Occipital lobe (tissue), 1 donor: ENCODE measurements at regions not wholly inside any gene's neighbourhood (a gene's known extent, or its start where the extent isn't known, plus 50 kb on each side); places are given as distances from the start of the nearest gene placed in this dataset.
"Not testable (repeated sequence)": the region's sequence is repeated elsewhere in the genome, so short reads cannot be mapped to it uniquely, and the experiment has no call there.

Experiments
- DNase-seq: peaks from one replicate; lab custom pipeline; 2025; lab: John Stamatoyannopoulos, UW

DNA sequence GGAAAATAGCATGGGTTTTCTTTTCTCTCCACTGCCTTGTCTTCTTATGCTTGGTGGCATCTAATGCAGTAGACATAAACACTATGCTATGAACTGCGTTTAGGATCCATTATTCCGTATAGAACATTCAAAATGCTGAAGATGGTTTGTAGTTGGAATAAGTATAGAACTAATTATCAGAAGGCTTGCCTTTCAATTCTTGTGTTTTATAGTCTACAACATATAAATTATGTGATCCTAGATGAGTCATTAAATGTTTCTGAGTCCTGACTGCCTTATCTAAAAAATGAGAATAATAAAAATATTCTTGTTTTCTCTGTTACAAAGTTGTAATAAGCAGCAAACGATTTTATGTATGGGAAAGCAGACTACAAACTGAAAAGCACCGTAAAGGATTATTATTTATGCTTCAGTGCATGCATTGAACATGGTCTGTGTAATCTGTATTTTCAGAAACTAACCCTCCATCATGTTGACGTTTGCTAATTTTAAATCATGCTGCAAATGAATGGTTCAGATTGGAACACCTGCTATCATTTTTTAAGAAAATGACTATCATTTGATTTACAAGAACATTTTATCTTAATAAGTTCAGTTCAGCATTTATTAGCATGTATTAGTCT, 335.9 kb upstream of the AADAT start:
- no peak for DNase-seq

GRCh38 chr4:170425040-170425439, 335.3 kb upstream of the AADAT start:
- DNase-seq = no peak

GRCh38 chr4:170423137-170423536, 333.4 kb upstream of the AADAT start:
- no peak for DNase-seq

- DNase-seq = no peak
Measured at GRCh38 chr4:170420255-170420693, 330.5 kb upstream of the AADAT start.

- DNase-seq = no peak
Measured at GRCh38 chr4:170414961-170415360, 325.2 kb upstream of the AADAT start.

- no peak for DNase-seq
Measured at GRCh38 chr4:170414360-170414759, 324.6 kb upstream of the AADAT start.

- DNase-seq = no peak
Measured at GRCh38 chr4:170413951-170414350, 324.2 kb upstream of the AADAT start.

DNA sequence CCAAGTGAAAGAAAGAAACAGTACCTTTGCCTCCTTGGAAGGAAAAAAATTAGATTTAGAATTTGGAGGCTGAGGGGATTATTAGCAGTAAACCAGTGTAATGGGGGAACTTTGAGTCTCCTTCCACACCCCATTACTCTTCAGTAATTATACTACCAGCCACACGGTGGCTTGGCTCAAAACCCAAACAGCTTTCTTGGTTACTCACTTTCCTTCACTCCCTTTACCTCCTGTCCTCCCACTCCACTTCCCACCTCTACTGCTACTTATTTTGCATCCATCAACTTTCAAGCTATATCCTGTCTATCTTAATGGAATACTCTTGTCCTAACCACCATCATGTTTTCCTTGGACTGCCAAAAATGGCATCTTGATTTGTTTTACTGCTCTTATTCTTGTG, 310.6 kb upstream of the AADAT start:
- no peak for DNase-seq

GRCh38 chr4:170399581-170400293, 310.0 kb upstream of the AADAT start:
- no peak for DNase-seq

- DNase-seq = no peak
Measured at GRCh38 chr4:170398218-170398617, 308.5 kb upstream of the AADAT start.

DNA sequence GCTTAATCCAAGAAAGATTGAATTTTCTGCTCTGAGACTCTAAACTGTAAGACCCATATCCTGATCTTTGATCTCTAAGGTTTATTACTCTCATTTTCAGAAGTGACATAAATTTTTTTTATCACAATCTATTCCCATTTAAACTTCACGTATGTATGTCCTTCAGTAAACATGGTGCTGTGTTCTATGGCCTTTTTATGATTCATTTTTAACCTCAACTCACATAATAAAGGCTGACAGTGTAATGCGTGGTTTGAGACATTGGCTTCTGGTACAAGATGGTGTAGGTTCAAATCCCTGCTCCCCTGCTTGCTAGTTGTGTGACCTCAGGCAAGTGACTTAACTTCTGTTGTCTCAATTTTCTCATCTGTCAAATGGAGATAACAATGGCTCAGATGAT, 306.0 kb upstream of the AADAT start:
- no peak for DNase-seq

GRCh38 chr4:170391066-170391740, 301.4 kb upstream of the AADAT start:
- no peak for DNase-seq

GRCh38 chr4:170389411-170389810, 299.7 kb upstream of the AADAT start:
- DNase-seq = no peak

DNA sequence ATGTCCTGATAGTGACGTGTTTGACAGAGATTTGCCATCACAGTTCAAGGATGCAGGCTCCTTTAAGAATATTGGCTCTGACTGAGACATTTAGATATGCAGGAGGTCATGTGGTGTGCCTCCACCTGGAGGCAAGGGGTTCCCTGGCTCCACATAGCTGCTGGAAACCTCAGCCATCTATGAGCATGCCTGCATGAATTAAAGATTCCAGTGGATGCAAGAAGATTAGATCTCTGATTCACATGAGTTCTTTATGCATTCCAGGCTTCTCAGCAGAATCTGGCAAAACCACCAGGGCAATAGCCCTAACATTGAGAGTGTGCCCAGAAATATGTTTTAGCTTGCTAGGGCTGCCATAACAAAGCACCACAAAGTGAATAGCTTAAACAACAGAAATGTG, 298.5 kb upstream of the AADAT start:
- DNase-seq = no peak

GRCh38 chr4:170386971-170387370, 297.2 kb upstream of the AADAT start:
- no peak for DNase-seq

- DNase-seq = no peak
Measured at GRCh38 chr4:170386511-170386910, 296.8 kb upstream of the AADAT start.

DNA sequence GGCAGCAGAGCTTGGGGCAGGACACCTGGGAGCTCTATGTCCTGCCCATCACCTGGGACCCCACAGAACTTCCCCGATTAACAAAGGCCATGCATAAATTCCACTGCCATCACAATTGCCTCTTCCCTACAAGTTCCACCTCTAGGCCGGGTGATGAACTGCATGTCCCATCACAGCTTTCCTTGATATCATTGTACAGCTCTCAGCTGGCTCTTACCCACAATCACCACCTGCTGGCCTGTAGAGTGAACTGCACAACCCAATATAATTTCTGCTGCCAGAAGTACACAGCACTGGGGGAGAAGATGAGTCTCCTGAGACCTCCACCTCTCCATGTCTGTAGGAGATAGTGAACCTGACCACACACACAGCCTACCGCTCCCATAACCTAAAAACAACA, 285.0 kb upstream of the AADAT start:
- DNase-seq = no peak

GRCh38 chr4:170348945-170349344, 259.2 kb upstream of the AADAT start:
- no peak for DNase-seq

DNA sequence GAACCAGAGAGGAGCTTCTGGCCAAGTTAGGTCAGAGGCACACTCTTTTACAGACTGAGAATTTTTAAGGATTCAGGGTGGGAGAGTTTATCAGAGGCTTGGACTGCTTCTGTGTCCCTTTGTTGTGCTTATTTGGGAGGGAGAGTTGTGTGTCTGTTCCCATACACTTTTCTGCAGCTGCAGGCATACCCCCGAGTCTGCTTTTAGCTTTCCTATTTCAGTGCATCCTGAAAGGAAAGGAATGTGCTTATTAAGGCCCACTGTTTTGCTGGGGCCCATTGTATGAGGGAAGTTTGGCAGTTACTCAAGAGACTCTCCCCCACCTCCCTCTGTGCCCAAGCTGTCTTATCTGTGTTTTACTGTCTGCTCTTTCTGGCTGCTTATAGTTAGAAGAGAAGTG, 257.4 kb upstream of the AADAT start:
- not testable (repeated sequence) for DNase-seq

DNA sequence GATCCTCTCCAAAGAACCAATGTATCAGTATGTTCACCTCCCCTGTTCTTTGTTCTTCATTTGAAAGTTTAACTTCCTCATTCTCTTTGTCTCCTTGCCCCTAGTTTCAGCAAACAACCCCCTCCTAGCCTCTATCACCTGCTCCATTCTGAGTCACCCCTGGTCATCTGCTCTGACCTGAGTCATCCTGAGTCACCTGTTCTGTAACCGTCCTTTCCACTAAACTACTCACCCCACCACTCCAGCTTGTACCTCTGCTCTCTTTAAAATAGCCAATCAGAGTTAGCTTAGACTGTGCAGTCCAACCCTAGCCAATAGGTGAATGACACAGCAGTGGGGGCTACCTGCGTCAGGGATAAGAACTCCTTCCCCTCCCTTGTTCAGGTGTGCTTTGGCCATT, 249.8 kb upstream of the AADAT start:
- no peak for DNase-seq

DNA sequence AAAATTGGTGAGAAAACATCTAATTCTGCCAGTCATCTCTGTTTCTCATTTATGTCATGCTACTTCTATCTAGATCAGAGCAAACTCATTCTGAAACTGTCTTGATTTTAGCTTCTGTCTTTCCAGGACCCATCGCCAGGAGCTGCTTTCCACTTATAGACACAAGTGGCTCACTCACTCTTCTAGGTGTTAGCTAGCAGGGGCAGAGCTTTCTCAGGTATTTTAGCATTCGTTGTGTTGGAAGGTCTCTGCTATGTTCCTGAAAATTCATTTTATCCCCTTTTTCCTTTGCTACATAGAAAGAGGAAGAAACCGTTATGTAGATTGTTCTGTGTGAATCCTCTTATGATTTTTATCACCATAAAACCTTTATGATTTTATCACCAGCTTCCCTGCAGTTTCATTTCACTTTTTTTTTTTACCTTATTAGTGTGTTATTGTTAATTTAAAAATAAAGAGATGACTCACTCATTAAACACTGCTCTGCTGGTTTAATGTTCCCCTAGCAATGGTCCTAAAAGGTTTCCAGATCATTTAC, 246.6 kb upstream of the AADAT start:
- no peak for DNase-seq

DNA sequence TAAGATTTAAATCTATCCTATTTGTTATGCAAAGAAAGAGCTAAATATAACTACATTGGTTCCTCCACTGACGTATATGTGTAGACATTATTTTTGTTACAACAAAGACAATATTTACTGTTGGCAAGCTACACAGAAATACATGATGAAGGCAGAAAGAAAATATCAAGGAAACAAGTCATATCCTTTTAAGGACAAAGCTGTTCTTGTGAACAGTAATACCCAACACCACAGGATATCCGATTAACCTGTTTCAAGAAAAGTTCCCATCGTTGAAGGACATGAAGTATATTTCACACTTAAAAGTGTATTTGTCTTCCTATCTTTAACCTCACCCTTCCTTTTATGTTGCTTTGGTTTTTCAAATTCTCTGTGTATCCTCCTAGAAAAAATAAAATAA, 235.8 kb upstream of the AADAT start:
- no peak for DNase-seq

GRCh38 chr4:170323623-170324022, 233.9 kb upstream of the AADAT start:
- no peak for DNase-seq
